Epithelial cell of esophagus (primary cell): ENCODE measurements at regions not wholly inside any gene's neighbourhood (a gene's known extent, or its start where the extent isn't known, plus 50 kb on each side); places are given as distances from the start of the nearest gene placed in this dataset.
"Not testable (repeated sequence)": the region's sequence is repeated elsewhere in the genome, so short reads cannot be mapped to it uniquely, and the experiment has no call there.

Source experiments
- DNase-seq: peaks from one replicate; pipeline ENCODE4 v3.0.0; 2010; ENCODE audit warnings: low read depth
- H3K4me3 ChIP-seq: 2 replicates; pipeline ENCODE4 v1.5.1; 2011; ENCODE audit warnings: mild to moderate bottlenecking, low read length, control low read depth
- TF ChIP-seq, protein P1 (sequence below): IDR thresholded peaks from 2 replicates; pipeline ENCODE4 v1.5.1; 2011; ENCODE audit warnings: low read depth, mild to moderate bottlenecking, low read length, control low read depth, inconsistent platforms; ENCODE audit not compliant: insufficient read depth; ENCODE audit errors: missing control alignments

DNA sequence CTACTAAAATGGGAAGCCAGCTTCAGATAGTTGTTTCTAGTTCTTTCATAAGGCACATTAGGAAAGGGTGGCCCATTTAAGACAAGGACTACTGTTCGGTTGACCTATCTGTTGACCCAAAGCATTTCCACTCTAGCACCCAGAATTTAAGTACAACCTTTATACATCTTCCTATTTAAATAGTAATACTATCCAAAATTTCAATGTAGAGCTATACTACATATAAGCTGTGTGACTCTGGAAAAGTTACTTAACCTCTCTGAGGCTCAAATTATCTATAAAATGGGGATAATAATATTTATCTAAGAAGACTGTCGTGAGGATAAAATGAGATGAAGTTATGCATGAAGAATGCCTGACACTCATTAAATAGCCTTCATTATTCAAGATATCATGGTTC is 82.0 kb upstream of the TMEM164 start:
- TF ChIP-seq, protein P1, sequence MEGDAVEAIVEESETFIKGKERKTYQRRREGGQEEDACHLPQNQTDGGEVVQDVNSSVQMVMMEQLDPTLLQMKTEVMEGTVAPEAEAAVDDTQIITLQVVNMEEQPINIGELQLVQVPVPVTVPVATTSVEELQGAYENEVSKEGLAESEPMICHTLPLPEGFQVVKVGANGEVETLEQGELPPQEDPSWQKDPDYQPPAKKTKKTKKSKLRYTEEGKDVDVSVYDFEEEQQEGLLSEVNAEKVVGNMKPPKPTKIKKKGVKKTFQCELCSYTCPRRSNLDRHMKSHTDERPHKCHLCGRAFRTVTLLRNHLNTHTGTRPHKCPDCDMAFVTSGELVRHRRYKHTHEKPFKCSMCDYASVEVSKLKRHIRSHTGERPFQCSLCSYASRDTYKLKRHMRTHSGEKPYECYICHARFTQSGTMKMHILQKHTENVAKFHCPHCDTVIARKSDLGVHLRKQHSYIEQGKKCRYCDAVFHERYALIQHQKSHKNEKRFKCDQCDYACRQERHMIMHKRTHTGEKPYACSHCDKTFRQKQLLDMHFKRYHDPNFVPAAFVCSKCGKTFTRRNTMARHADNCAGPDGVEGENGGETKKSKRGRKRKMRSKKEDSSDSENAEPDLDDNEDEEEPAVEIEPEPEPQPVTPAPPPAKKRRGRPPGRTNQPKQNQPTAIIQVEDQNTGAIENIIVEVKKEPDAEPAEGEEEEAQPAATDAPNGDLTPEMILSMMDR: no peak
- no peak overlapping the region for H3K4me3 ChIP-seq
- DNase-seq: no peak

GRCh38 chrX:109922190-109922589 is 80.7 kb upstream of the TMEM164 start:
- H3K4me3 ChIP-seq: no peak overlapping the region
- TF ChIP-seq, protein P1: no peak
- DNase-seq: no peak

DNA sequence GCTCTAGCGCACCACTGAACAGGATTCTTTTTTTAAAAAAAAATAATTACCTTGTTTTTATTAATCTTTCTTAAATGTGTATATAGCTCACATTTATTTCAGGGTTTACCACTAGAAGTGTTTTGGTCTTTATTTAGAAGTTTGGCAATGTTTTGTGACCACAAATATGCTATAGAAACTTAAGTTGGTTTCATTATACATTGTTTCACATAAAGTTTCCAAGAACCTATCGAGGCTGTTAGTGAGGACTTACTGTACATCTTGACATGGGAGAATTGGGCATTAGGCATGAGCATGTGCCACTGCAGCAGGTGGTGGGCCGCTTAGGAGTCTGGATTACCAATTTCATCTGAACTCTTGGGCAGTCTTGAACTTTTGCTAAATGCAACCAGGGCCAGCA is 77.9 kb upstream of the TMEM164 start:
- not testable (repeated sequence) for H3K4me3 ChIP-seq, DNase-seq

- TF ChIP-seq, protein P1: no peak
- H3K4me3 ChIP-seq: no peak overlapping the region
- no peak for DNase-seq
Measured at GRCh38 chrX:109925656-109926055, 77.3 kb upstream of the TMEM164 start.

GRCh38 chrX:109926118-109926517 is 76.8 kb upstream of the TMEM164 start:
- TF ChIP-seq, protein P1: no peak

DNA sequence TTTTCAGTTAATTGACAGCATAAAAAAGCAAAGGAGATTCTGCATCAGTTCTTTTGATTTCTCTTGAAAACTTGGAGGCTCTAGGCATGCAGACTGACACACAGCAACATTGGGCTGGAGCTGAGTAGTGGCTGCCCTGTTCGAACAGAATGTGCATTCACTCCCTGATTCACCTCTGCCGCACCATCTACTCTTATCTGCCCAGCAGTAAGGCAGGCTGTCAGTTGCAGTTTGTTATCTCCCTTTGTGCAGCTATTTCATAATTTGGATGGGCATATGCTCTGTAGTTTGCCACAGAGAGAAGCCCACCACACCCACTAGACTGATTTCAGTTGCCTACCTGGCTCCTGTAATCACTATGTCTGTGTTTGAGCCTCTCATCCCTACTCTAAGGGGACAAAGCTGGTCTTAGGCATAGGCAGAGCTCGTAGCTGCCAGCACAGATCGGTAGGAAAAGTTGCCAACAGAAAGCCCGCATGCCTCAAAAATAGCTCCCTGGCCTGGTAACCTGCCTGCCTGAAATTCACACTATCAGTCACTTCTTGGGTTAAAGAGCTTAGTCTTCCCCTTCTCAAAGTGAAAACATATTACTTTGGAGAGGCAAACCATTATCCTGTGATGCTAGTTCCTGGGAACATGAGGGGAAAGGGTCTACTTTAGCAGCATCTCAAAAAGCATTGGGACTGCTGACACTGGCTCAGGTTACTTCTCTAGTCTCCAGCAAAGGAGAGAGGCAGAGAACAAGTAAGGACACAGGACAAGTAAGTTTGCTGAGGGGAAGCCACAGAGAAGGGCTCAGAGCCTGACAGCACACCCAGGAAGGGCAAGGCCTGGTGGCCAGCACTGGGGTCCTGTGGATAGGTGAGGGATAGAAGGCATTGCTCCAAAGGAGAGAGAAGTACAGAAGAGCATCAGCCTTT is 75.9 kb upstream of the TMEM164 start:
- no peak overlapping the region for H3K4me3 ChIP-seq
- TF ChIP-seq, protein P1: no peak
- no peak for DNase-seq

More at GRCh38 chrX:109926118-109926517, 76.8 kb upstream of the TMEM164 start:
- no peak for DNase-seq
- no peak overlapping the region for H3K4me3 ChIP-seq

- H3K4me3 ChIP-seq: no peak overlapping the region
- DNase-seq: no peak
- TF ChIP-seq, protein P1: no peak
Measured at GRCh38 chrX:109927663-109928273, 75.1 kb upstream of the TMEM164 start.
